ENCODE measurements at regions not wholly inside any gene's neighbourhood (a gene's known extent, or its start where the extent isn't known, plus 50 kb on each side); places are given as distances from the start of the nearest gene placed in this dataset.
A peak's percentile ranks its signal among the peaks of the same experiment; 100 is the strongest.

GRCh38 chr2:195382186-195382585 lies 274.8 kb upstream of the SLC39A10 start:
- TF ChIP-seq POLR2A (IDR thresholded peaks at IDR 0.05) (no peak), POLR2AphosphoS5 (IDR thresholded peaks at IDR 0.05) (no peak), CTCF (IDR thresholded peaks at IDR 0.05 in 8 of 11, conservative IDR thresholded peaks at IDR 0.05 in 3 of 11) (no peak)
- no peaks in the 10 kb centered on the region for H3K27me3 ChIP-seq (replicated peaks in 1 of 7)
- no peak for DNase-seq
- WGBS, 5 donors = 44 to 54% (median 47%) methylated on average over 2 of the region's 2 CpGs
- H3K36me3 ChIP-seq = no peaks in the 10 kb centered on the region
- no peak overlapping the region for H3K4me3 ChIP-seq
- H3K4me1 ChIP-seq = peaks cover 0 to 10% (median 0%) of the 10 kb centered on the region in 6 donors
- no peak overlapping the region for H3K27ac ChIP-seq
- H3K9me3 ChIP-seq = no peaks in the 10 kb centered on the region
- intact Hi-C loops (cut with DNase I; ENCODE audit: low total_unique reads) = no loop called here

- no peaks in the 10 kb centered on the region for H3K9me3 ChIP-seq
- no peak for DNase-seq
- H3K4me1 ChIP-seq = no peaks in the 10 kb centered on the region
- no peaks in the 10 kb centered on the region for H3K27me3 ChIP-seq (replicated peaks in 1 of 7)
- intact Hi-C loops (cut with DNase I; ENCODE audit: low total_unique reads) = no loop called here
- no peak overlapping the region for H3K4me3 ChIP-seq
- no peaks in the 10 kb centered on the region for H3K36me3 ChIP-seq
- no peak overlapping the region for H3K27ac ChIP-seq
- TF ChIP-seq POLR2AphosphoS5 (IDR thresholded peaks at IDR 0.05) (no peak), CTCF (IDR thresholded peaks at IDR 0.05 in 8 of 11, conservative IDR thresholded peaks at IDR 0.05 in 3 of 11) (no peak), POLR2A (IDR thresholded peaks at IDR 0.05) (no peak)
- WGBS, 5 donors = 93 to 97% (median 94%) methylated on average over 4 of the region's 4 CpGs
Observed at GRCh38 chr2:195370167-195370943, 286.7 kb upstream of the SLC39A10 start.

- Histone ChIP-seq H3K27me3 (replicated peaks in 1 of 7) (no peaks in the 10 kb centered on the region), H3K4me3 (no peak overlapping the region), H3K27ac (no peak overlapping the region), H3K9me3 (peaks cover 0 to 6% (median 0%) of the 10 kb centered on the region in 8 donors), H3K36me3 (no peaks in the 10 kb centered on the region), H3K4me1 (no peaks in the 10 kb centered on the region)
- no peak for DNase-seq
- intact Hi-C loops (cut with DNase I; ENCODE audit: low total_unique reads) = no loop called here
- no peak for TF ChIP-seq POLR2AphosphoS5 (IDR thresholded peaks at IDR 0.05)
- TF ChIP-seq CTCF (IDR thresholded peaks at IDR 0.05 in 8 of 11, conservative IDR thresholded peaks at IDR 0.05 in 3 of 11) = no peak
- no peak for TF ChIP-seq POLR2A (IDR thresholded peaks at IDR 0.05)
- 0% methylated on average over 1 of the region's 1 CpG for WGBS, 5 donors
Observed at GRCh38 chr2:195369218-195369587, 287.8 kb upstream of the SLC39A10 start.

GRCh38 chr2:195368249-195369217 lies 288.5 kb upstream of the SLC39A10 start:
- 72 to 82% (median 73%) methylated on average over 6 of the region's 6 CpGs for WGBS, 5 donors
- TF ChIP-seq CTCF (IDR thresholded peaks at IDR 0.05 in 8 of 11, conservative IDR thresholded peaks at IDR 0.05 in 3 of 11) (no peak), POLR2AphosphoS5 (IDR thresholded peaks at IDR 0.05) (no peak), POLR2A (IDR thresholded peaks at IDR 0.05) (no peak)
- H3K36me3 ChIP-seq = no peaks in the 10 kb centered on the region
- intact Hi-C loops (cut with DNase I; ENCODE audit: low total_unique reads) = no loop called here
- H3K9me3 ChIP-seq = peaks cover 0 to 6% (median 0%) of the 10 kb centered on the region in 8 donors
- no peaks in the 10 kb centered on the region for H3K4me1 ChIP-seq
- DNase-seq = no peak
- no peak overlapping the region for H3K27ac ChIP-seq
- H3K4me3 ChIP-seq = peak overlapping the region in 1 of 8 donors; percentile 22
- H3K27me3 ChIP-seq (replicated peaks in 1 of 7) = no peaks in the 10 kb centered on the region

Data from spleen (tissue), 11 donors.